HepG2 (cell line): ENCODE measurements at regions not wholly inside any gene's neighbourhood (a gene's known extent, or its start where the extent isn't known, plus 50 kb on each side); places are given as distances from the start of the nearest gene placed in this dataset.

Source experiments
- ARID3A ChIP-seq: IDR thresholded peaks from 2 replicates; pipeline ENCODE4 v1.6.1; 2012; ENCODE audit warnings: low read depth, low read length, improper control_type of control experiment
- ATF7-NPFF ChIP-seq: sonication (generic); formaldehyde crosslinking; IDR thresholded peaks from 2 replicates; pipeline ENCODE4 v1.8.1; 2023; ENCODE audit warnings: mild to moderate bottlenecking, low read depth, missing genetic modification reagents, moderate library complexity
- CBFB ChIP-seq: sonication (generic); formaldehyde crosslinking; IDR thresholded peaks from 2 replicates; pipeline ENCODE4 v1.4.0; 2020; ENCODE audit warnings: missing genetic modification reagents
- CHD2 ChIP-seq: IDR thresholded peaks from 2 replicates; pipeline ENCODE4 v1.6.1; 2011; ENCODE audit warnings: low read depth, low read length, improper control_type of control experiment
- EP300 ChIP-seq, 3 experiments: sonication (generic) in 1 of 3; formaldehyde crosslinking in 1 of 3; IDR thresholded peaks; 2 replicates each; pipeline versions ENCODE4 v1.5.1 to v1.6.1; 2011 to 2020; ENCODE audit warnings: low read depth in 2 of 3, low read length in 2 of 3, borderline replicate concordance in 1 of 3, improper control_type of control experiment in 1 of 3, mild to moderate bottlenecking in 1 of 3, missing genetic modification reagents in 1 of 3, moderate library complexity in 1 of 3
- FOXJ3 ChIP-seq: sonication (generic); formaldehyde crosslinking; IDR thresholded peaks from 2 replicates; pipeline ENCODE4 v1.4.0; 2020; ENCODE audit warnings: missing genetic modification reagents, mild to moderate bottlenecking, borderline replicate concordance
- HIVEP1 ChIP-seq: sonication (generic); formaldehyde crosslinking; IDR thresholded peaks from 2 replicates; pipeline ENCODE4 v1.4.0; 2020; ENCODE audit warnings: mild to moderate bottlenecking, missing genetic modification reagents
- HOMEZ ChIP-seq: IDR thresholded peaks from 2 replicates; pipeline ENCODE4 v1.6.1; 2016; ENCODE audit warnings: low read depth
- MBNL3 ChIP-seq: fragments of 250-450 bp; sonication (Bioruptor Pico); conservative IDR thresholded peaks from 2 replicates; pipeline ENCODE4 v1.8.0; 2022; ENCODE audit warnings: mild to moderate bottlenecking, inconsistent platforms
- MNT ChIP-seq: fragments of 450-650 bp; IDR thresholded peaks from 2 replicates; pipeline ENCODE4 v1.6.1; 2016
- MXI1 ChIP-seq: IDR thresholded peaks from 3 replicates; pipeline ENCODE4 v1.6.1; 2012; ENCODE audit warnings: low read depth, low read length, inconsistent platforms, borderline replicate concordance
- NONO ChIP-seq, 2 experiments: fragments of 450-650 bp in 1 of 2; sonication (generic) in 1 of 2; formaldehyde crosslinking in 1 of 2; IDR thresholded peaks in 1 of 2; conservative IDR thresholded peaks in 1 of 2; 2 replicates each; pipeline versions ENCODE4 v1.6.1 to v1.8.0; 2017 to 2022; ENCODE audit warnings: mild to moderate bottlenecking in 1 of 2, missing genetic modification reagents in 1 of 2, moderate library complexity in 1 of 2
- PHF20 ChIP-seq: sonication (generic); formaldehyde crosslinking; IDR thresholded peaks from 2 replicates; pipeline ENCODE4 v1.5.0; 2020; ENCODE audit warnings: mild to moderate bottlenecking, missing genetic modification reagents
- RCOR2 ChIP-seq: IDR thresholded peaks from 2 replicates; pipeline ENCODE4 v1.6.1; 2016; ENCODE audit warnings: missing biosample characterization, missing genetic modification reagents
- SIX1 ChIP-seq: sonication (generic); formaldehyde crosslinking; IDR thresholded peaks from 2 replicates; pipeline ENCODE4 v1.4.0; 2020; ENCODE audit warnings: missing genetic modification reagents, borderline replicate concordance
- TBL1XR1 ChIP-seq: fragments of 150-350 bp; IDR thresholded peaks from 2 replicates; pipeline ENCODE4 v1.6.1; 2014; ENCODE audit warnings: borderline replicate concordance, low read length; ENCODE audit not compliant: partially characterized antibody
- ZFX ChIP-seq: sonication (generic); formaldehyde crosslinking; IDR thresholded peaks from 2 replicates; pipeline ENCODE4 v1.4.0; 2020; ENCODE audit warnings: mild to moderate bottlenecking, low read depth, missing genetic modification reagents, moderate library complexity
- ZNF10 ChIP-seq: sonication (generic); formaldehyde crosslinking; IDR thresholded peaks from 2 replicates; pipeline ENCODE4 v1.4.0; 2020; ENCODE audit warnings: mild to moderate bottlenecking, low read depth, missing genetic modification reagents, borderline replicate concordance
- ZNF224 ChIP-seq: sonication (generic); formaldehyde crosslinking; IDR thresholded peaks from 2 replicates; pipeline ENCODE4 v1.5.0; 2020; ENCODE audit warnings: mild to moderate bottlenecking, missing genetic modification reagents
- ZNF354B ChIP-seq: sonication (generic); formaldehyde crosslinking; IDR thresholded peaks from 2 replicates; pipeline ENCODE4 v1.8.0; 2022; ENCODE audit warnings: mild to moderate bottlenecking, missing genetic modification reagents
- ZNF501 ChIP-seq: sonication (generic); formaldehyde crosslinking; IDR thresholded peaks from 2 replicates; pipeline ENCODE4 v1.5.1; 2020; ENCODE audit warnings: mild to moderate bottlenecking, moderate library complexity, missing genetic modification reagents
- ZNF614 ChIP-seq: IDR thresholded peaks from 2 replicates; pipeline ENCODE4 v1.6.1; 2018; ENCODE audit warnings: missing biosample characterization, missing genetic modification reagents, inconsistent platforms, borderline replicate concordance
- TF ChIP-seq, protein P1 (sequence below): conservative IDR thresholded peaks from 2 replicates; pipeline ENCODE4 v1.6.1; 2018; ENCODE audit warnings: missing genetic modification reagents

- TF ChIP-seq ARID3A (0 out of 2 replicates have a peak, but pooled peaks have one; percentile 11), ZNF10 (CRISPR knock-in tag) (no peak), PHF20 (CRISPR knock-in tag) (no peak), HOMEZ (CRISPR knock-in tag) (peak; percentile 45; the same call in 1 of the 2 replicates), CBFB (no peak), MXI1 (no peak), TBL1XR1 (no peak), RCOR2 (CRISPR knock-in tag) (peak; percentile 47; the same call in 1 of the 2 replicates), ZFX (CRISPR knock-in tag) (peak; percentile 50; the same call in 1 of the 2 replicates), ATF7-NPFF (CRISPR knock-in tag) (no peak), ZNF501 (CRISPR knock-in tag) (no peak), EP300 (IDR thresholded peaks at IDR 0.05; ENCODE audit: low read depth in 2 of 2, low read length in 2 of 2) (peak in 1 of 2 experiments; percentile 78; a peak in 2 of 4 replicates), EP300 (CRISPR knock-in tag; IDR thresholded peaks at IDR 0.05; ENCODE audit: borderline replicate concordance) (no peak), NONO (IDR thresholded peaks at IDR 0.05) (no peak), NONO (CRISPR knock-in tag; conservative IDR thresholded peaks at IDR 0.05) (no peak), HIVEP1 (CRISPR knock-in tag) (no peak), MNT (no peak), FOXJ3 (CRISPR knock-in tag) (peak; percentile 22; the same call in 1 of the 2 replicates), MBNL3 (CRISPR knock-in tag) (no peak), SIX1 (CRISPR knock-in tag) (peak; percentile 40), ZNF224 (CRISPR knock-in tag) (no peak), ZNF614 (CRISPR knock-in tag) (peak; percentile 48; the same call in 1 of the 2 replicates), ZNF354B (CRISPR knock-in tag) (no peak), CHD2 (no peak)
- TF ChIP-seq, protein P1, sequence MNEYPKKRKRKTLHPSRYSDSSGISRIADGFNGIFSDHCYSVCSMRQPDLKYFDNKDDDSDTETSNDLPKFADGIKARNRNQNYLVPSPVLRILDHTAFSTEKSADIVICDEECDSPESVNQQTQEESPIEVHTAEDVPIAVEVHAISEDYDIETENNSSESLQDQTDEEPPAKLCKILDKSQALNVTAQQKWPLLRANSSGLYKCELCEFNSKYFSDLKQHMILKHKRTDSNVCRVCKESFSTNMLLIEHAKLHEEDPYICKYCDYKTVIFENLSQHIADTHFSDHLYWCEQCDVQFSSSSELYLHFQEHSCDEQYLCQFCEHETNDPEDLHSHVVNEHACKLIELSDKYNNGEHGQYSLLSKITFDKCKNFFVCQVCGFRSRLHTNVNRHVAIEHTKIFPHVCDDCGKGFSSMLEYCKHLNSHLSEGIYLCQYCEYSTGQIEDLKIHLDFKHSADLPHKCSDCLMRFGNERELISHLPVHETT (CRISPR knock-in tag) = no peak
Measured at GRCh38 chr14:53437858-53438257, 284.7 kb upstream of the DDHD1 start (continued).
